Adrenal gland (tissue), 9 donors: ENCODE measurements at regions not wholly inside any gene's neighbourhood (a gene's known extent, or its start where the extent isn't known, plus 50 kb on each side); places are given as distances from the start of the nearest gene placed in this dataset.

Experiments used
- DNase-seq, 7 donors: peaks; one replicate each; pipeline ENCODE4 v3.0.0-alpha.2; 2019 to 2020
- H3K27ac ChIP-seq, 5 donors: fragments of 200-600 bp; sonication (generic) in 4 of 5; 1 replicate in 3 of 5; 2 replicates in 2 of 5; pipeline versions ENCODE4 v1.5.1 to v1.8.0; 2016 to 2020; ENCODE audit warnings: mild to moderate bottlenecking in 1 of 5
- H3K27me3 ChIP-seq: fragments of 200-600 bp; 2 replicates; pipeline ENCODE4 v1.8.0; 2021
- H3K36me3 ChIP-seq, 2 donors: fragments of 200-600 bp; replicated peaks in 1 of 2; 1 replicate in 1 of 2; 2 replicates in 1 of 2; pipeline versions ENCODE4 v1.5.1 to v1.8.0; 2018 to 2022
- H3K4me1 ChIP-seq, 2 donors: fragments of 200-600 bp; replicated peaks in 1 of 2; 1 replicate in 1 of 2; 2 replicates in 1 of 2; pipeline versions ENCODE4 v1.5.1 to v1.8.0; 2018 to 2021
- H3K4me3 ChIP-seq, 4 donors: fragments of 200-600 bp; sonication (generic) in 3 of 4; one replicate each; pipeline ENCODE4 v1.5.1; 2016 to 2018
- H3K9me3 ChIP-seq, 3 donors: fragments of 200-600 bp; sonication (generic) in 1 of 3; replicated peaks in 1 of 3; 1 replicate in 2 of 3; 2 replicates in 1 of 3; pipeline versions ENCODE4 v1.5.1 to v1.8.0; 2016 to 2021
- CTCF ChIP-seq, 6 experiments: fragments of 450-650 bp in 4 of 6; fragments of 200-600 bp in 2 of 6; sonication (generic) in 1 of 6; IDR thresholded peaks; 1 replicate in 5 of 6; 2 replicates in 1 of 6; pipeline versions ENCODE4 v1.5.1 to v1.8.0; 2016 to 2021; ENCODE audit warnings: antibody characterized with exemption in 6 of 6, mild to moderate bottlenecking in 2 of 6, moderate library complexity in 1 of 6
- POLR2A ChIP-seq, 2 donors: fragments of 450-650 bp; IDR thresholded peaks; one replicate each; pipeline ENCODE4 v1.6.1; 2017; ENCODE audit warnings: antibody characterized with exemption in 2 of 2, mild to moderate bottlenecking in 2 of 2, moderate library complexity in 1 of 2
- WGBS, 4 donors: extraction: QIAGEN DNeasy Blood & Tissue Kit in 2 of 4; methylation state at CpG; one replicate each; pipeline versions ENCODE4 v1.1.5 to v1.1.7; 2013 to 2017; 5-methylcytosine and 5-hydroxymethylcytosine counted together
- intact Hi-C, 2 donors: fragments of 100-400 bp; cut with DNase I; formaldehyde crosslinking; loops; one replicate each; pipeline versions ENCODE4 v1.14.1 to v1.15.0; 2022 to 2023
- donor health status: healthy with polysubstance abuse.
- donor health status: Bipolar disorder and iron deficiency.
- donor health status: DM: yes; HTN: yes; CAD: no.
- donor health status: DM: no; HTN: no; CAD: no.
- donor health status: DM: no; HTN: no; CAD: no.

DNA sequence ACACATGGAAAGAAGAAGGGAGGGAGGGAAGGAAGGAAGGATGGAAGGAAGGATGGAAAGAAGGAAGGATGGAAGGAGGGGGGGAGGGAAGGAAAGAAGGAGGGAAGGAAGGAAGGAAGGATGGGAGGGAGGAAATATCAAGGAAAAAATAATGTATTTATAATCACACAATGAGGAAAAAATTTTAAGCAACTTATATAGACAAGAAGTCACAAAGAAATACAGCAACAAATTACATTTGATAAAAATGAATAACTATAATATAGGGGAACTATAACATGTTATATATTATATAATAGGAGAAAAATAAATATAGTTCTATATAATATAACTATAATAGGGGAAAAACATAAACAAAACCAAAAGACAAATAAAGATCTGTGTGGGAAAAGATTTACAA lies 441.8 kb downstream of the LRATD1 start:
- H3K9me3 ChIP-seq, result no peaks in the 10 kb centered on the region
- intact Hi-C loops, result no loop called here
- no peaks in the 10 kb centered on the region for H3K4me1 ChIP-seq
- no peaks in the 10 kb centered on the region for H3K36me3 ChIP-seq
- H3K27ac ChIP-seq, result no peak overlapping the region
- H3K4me3 ChIP-seq, result no peak overlapping the region
- DNase-seq, result no peak
- H3K27me3 ChIP-seq, result no peaks in the 10 kb centered on the region
- no peak for TF ChIP-seq POLR2A (IDR thresholded peaks at IDR 0.05)
- TF ChIP-seq CTCF (IDR thresholded peaks at IDR 0.05), result no peak

DNA sequence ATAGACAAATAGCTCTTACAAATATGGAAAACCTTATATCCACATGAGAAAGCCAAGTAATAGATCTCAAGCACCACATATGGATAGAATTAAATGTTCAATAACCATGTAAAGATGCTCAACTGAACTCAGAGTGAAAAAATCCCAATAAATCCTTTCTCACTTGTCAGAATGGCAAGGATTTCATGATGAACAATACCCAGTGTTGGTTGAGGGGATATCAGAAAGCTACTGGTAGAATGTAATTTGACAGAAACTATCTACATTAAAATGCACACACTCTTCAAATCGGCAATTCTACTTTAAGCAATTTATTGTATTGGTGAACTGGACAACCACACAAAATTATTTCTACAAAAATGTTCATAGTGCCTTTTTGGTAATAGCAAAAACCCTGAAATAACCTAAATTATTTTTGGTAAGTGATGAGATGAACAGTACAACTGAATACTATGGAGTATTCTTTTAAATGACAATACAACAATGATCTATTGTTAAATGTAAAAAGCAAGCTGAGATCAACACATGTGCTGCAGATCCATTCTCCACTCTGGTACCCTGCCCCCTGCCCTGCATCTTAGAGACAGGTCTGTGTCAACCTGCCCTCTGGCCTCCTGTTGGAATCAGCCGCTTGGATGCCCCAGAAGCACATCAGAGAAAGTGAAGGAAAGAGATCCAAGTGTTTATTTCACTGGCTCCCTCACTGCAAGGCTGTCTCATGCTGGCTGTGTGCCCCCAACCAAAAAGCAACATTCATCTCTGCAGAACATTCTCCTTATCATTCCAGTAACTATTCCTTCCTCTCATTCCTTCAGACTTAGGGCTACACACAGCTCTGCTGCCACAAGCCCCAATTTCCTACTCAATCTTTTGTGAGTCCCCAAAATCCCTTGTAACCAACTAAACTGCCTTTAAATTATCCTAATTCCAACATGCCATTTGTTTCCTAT lies 442.5 kb downstream of the LRATD1 start:
- intact Hi-C loops, result no loop called here
- 65 to 89% (median 72%) methylated on average over 2 of the region's 2 CpGs for WGBS, 4 donors
- H3K27ac ChIP-seq, result no peak overlapping the region

GRCh38 chr2:15076668-15077067 lies 444.2 kb downstream of the LRATD1 start:
- no peak for TF ChIP-seq CTCF (IDR thresholded peaks at IDR 0.05)
- TF ChIP-seq POLR2A (IDR thresholded peaks at IDR 0.05), result no peak

More for the DNA sequence above, 442.5 kb downstream of the LRATD1 start:
- Histone ChIP-seq H3K4me1 (no peaks in the 10 kb centered on the region), H3K4me3 (no peak overlapping the region), H3K27me3 (no peaks in the 10 kb centered on the region), H3K36me3 (no peaks in the 10 kb centered on the region), H3K9me3 (no peaks in the 10 kb centered on the region)
- TF ChIP-seq CTCF (IDR thresholded peaks at IDR 0.05), result no peak
- no peak for TF ChIP-seq POLR2A (IDR thresholded peaks at IDR 0.05)
- DNase-seq, result no peak

DNA sequence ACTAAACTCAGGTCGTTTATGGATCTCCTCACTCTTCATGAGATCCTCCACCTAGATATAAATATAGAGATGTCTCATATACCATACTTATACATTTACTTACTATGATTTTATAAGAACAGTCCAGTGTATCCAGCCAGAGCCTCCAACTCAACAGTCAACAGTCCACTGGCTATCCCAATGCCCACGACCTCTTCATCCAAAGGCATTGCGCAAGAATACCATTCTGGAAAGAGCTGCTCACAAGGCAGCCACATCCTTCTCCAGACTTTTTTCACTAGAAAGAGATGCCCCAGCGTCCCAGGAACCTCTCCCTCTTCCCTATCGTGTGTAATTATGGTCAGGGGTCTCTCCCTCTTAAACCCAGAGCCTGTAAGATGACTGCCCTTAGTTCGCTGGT lies 448.8 kb downstream of the LRATD1 start:
- H3K27me3 ChIP-seq, result no peaks in the 10 kb centered on the region
- intact Hi-C loops, result no loop called here
- DNase-seq, result no peak
- no peak overlapping the region for H3K27ac ChIP-seq
- TF ChIP-seq POLR2A (IDR thresholded peaks at IDR 0.05) (no peak), CTCF (IDR thresholded peaks at IDR 0.05) (no peak)
- no peaks in the 10 kb centered on the region for H3K36me3 ChIP-seq
- H3K4me1 ChIP-seq, result no peaks in the 10 kb centered on the region
- WGBS, 4 donors, result 77 to 87% (median 80%) methylated on average over 6 of the region's 6 CpGs
- H3K4me3 ChIP-seq, result no peak overlapping the region
- no peaks in the 10 kb centered on the region for H3K9me3 ChIP-seq

More at GRCh38 chr2:15076668-15077067, 444.2 kb downstream of the LRATD1 start:
- Histone ChIP-seq H3K27ac (no peak overlapping the region), H3K9me3 (no peaks in the 10 kb centered on the region), H3K4me3 (no peak overlapping the region), H3K27me3 (no peaks in the 10 kb centered on the region), H3K36me3 (no peaks in the 10 kb centered on the region), H3K4me1 (no peaks in the 10 kb centered on the region)
- DNase-seq, result no peak
- intact Hi-C loops, result no loop called here
